ENCODE measurements at regions not wholly inside any gene's neighbourhood (a gene's known extent, or its start where the extent isn't known, plus 50 kb on each side); places are given as distances from the start of the nearest gene placed in this dataset.

DNA sequence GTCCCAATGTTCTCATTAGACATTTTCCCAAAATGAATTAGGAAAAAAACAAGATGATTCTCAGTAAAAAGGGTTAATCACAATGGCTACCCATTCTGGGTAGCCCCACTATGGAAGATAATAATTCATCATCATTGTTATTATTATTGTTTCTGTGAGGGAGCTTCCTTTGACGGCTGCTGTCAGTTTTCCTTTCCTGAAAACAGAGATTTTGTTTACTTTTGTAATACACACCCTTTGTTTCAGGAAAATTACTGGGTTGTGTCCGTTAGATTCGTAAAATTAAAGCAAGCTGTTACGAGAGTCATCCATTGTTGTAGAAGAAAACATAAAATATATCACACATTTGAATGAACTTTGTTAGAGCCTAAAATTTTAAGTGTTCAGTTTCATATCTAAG lies 192.9 kb upstream of the ANKRD50 start:
- TF ChIP-seq POLR2AphosphoS5 (IDR thresholded peaks at IDR 0.05; ENCODE audit: borderline replicate concordance, low read depth, low read length) (no peak), EZH2 (IDR thresholded peaks at IDR 0.05) (no peak), FOXP2 (optimal IDR thresholded peaks at IDR 0.05; ENCODE audit: control extremely low read depth, extremely low read length, insufficient read depth) (no peak)
